GM03348 (cell line): ENCODE measurements at regions not wholly inside any gene's neighbourhood (a gene's known extent, or its start where the extent isn't known, plus 50 kb on each side); places are given as distances from the start of the nearest gene placed in this dataset.

Experiments used
- DNase-seq: peaks from one replicate; pipeline ENCODE4 v3.0.0; 2012; ENCODE audit warnings: low spot score

- DNase-seq, result peak; percentile 77
Measured at GRCh38 chr6:45791211-45792168, 224.2 kb downstream of the CLIC5 start.

GRCh38 chr6:45789238-45789637, 226.4 kb downstream of the CLIC5 start:
- DNase-seq, result no peak

GRCh38 chr6:45787384-45787783, 228.3 kb downstream of the CLIC5 start:
- no peak for DNase-seq

DNA sequence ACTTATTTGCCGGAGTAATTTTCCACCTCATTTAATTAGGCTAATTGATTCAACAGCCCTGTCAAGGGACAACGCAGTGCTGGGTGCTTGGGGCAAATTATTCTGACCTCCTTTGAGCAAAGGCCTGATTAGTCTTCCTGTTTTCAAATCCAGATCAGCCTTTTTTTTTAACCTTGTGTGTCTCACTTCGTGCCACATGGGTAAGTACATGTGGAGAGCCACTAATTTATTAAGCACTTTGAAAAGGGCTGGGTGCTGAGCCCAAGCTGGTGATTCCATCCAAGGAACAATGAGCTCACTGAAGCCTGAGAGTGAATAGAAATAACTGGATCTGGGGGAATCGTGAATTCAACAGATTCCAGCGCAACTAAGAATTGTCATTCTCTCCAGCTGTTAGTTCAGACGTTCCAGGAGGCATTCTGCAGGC, 229.3 kb downstream of the CLIC5 start:
- DNase-seq, result no peak

GRCh38 chr6:45784250-45784649, 231.4 kb downstream of the CLIC5 start:
- DNase-seq, result no peak

DNA sequence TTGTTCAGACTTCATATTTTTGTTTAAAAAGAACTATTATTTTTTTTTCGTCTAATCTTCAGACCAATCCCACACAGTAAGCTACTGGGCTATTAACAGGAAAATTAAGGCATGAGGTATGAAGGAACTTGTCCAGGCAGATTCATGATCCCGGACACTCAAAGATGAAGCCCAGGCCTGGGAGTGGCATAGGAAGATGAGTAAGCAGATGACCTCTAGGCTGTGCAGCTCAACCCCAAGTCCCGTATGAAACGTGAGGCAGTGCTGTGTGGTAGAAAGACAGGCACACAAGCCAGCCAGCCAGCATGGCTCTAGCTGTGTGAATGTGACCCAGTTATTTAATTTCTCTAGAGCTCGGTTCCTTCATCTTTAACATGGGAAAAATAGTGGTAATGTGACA, 231.9 kb downstream of the CLIC5 start:
- DNase-seq, result no peak

- DNase-seq, result no peak
Measured at GRCh38 chr6:45781890-45782289, 233.8 kb downstream of the CLIC5 start.

GRCh38 chr6:45780523-45780922, 235.1 kb downstream of the CLIC5 start:
- no peak for DNase-seq

- DNase-seq, result no peak
Measured at GRCh38 chr6:45775026-45775697, 240.5 kb downstream of the CLIC5 start.

DNA sequence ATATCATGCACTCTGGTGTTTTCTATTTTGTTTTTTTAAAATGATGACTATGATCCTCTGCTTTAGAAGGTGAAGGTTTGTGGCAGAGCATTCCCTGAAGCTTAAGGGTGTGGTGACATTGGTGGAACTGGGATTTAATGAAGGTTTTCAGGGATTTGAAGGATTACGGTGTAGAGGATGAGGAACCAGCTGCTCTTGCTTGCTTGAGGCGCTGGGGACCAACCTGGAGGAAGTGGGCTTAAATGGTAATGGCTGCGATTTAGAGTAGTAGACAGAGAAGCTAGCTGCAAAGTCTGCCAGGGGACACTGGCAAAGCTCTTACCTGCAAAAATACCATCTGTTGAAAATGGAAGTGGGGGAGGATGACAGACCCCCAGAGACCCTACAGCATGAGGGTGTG, 241.8 kb downstream of the CLIC5 start:
- DNase-seq, result no peak

DNA sequence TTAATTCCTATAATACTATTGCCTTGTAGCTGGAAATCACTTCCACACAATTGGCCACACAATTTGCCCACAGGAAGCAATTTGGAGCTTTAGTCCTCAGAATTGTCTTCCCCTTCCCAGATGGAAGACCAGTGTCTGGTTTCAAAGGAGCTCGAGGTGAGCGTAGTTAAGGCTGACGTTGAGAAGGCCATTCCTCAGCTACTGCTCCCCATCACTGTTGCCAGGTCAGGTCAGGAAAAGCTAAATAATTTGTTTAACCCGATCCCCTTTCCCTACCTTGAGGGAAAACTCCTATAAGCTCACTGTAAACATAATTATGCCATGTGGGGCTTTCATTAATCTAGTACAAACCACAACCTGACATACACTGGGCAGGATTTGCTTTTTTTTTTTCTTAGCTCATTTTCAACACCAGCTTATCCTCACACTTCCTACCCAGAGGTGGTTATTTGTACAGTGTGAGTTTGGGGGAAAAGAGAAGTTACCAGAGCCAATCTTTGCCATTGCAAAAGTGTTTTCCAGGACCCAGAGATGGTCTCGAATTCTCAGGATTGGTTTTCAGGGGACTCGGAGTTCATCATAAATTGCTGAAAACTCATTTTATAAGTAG, 242.7 kb downstream of the CLIC5 start:
- DNase-seq, result no peak

DNA sequence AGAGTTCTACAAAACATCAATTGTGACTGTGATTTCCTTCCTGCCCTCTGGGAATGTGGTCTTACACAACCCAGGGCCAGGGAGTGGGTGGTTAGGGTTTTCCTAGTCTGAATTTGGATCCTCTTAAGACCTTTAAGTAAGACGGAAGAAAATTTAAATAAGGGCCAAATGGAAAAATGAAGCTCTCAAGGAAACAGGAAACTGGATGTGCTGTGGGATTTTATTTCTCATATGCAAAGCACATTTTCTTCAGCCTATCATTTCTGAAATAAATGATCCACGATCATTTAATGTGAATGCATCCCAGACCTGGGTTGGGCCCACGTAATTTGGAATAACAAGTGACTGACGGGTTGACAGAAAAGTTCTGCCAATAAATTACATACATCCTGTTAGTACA, 243.6 kb downstream of the CLIC5 start:
- DNase-seq, result peak; percentile 9

- DNase-seq, result no peak
Measured at GRCh38 chr6:45763281-45763680, 252.4 kb downstream of the CLIC5 start.

DNA sequence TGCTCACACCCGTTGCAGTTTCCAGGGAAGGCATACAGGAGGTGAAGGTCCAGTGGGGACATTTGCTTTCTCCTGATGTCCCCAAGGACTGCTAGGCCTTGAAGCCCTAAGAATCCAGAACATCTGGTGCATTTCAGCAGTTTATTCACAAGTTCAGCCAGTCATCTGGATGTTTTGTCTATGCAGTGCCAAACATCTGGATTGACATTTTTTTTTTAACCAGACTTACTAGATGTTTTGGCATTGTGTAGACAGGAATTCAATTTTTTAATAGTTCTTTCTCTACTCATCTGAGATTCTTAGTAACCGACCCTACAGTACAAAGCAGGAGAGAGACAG, 256.2 kb downstream of the CLIC5 start:
- DNase-seq, result peak; percentile 38

DNA sequence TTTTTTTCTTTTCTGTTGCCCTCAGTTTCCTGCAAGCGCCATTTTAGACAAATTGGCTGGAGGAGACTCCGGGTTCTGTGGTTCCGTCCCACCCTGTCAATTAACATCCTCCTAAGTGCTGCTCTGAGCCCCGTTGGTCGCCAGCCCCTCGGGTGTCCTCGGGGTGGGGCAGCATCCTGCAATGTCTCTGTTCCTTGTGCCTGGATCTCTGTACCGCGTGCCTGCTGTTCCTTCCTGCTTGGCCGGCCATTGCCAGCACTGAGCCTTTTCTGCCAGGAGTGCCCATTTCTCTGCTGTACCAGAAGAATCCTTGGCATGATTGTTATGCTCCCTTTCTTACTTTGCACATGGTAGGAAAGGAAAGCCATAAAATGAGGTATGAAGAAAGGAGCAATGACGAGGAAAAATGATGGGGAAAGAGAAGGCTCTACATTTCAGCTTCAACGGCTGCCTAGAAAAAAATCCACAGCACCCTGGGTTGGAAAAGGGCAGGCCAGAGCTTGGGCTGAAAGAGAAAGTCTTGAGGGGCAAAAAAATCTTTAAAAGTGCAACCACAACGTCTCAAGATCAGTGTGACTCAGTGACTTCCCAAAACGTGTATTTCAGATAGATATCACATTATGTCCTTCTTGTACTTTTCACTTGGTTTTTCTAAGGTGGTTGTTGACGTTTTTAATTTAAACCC, 256.7 kb downstream of the CLIC5 start:
- no peak for DNase-seq

DNA sequence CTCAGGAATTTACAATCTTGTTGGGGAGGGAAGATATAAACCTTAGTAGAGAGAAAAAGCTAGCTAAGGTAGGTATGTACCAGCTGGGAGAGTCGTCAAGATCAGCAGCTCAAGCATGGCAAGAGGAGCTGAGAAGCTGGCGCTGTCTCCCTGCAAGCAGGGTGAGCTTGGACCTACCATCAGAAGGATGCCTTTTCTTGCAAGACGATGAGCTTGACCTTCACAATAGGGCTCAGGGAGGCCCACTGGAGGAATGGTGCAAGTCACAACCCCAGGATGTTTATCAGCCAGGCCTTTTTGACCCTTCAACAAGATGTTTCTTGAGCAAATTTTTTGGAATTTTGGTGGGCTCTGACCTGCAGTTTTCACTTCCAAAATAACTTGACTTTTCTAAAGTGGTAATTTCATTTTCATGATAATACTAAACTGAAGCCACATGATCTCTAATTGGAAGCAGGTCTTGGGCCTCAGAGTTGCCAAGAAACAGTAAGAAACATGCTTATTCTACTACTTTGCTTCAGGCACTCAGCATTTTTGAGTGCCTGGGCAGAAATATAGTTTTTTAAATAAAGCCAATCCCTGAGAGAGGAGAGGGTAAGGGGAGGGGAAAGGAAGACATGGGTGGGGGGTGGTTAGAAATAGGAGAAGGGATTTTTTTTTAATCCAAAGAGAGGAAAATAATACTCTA, 258.1 kb downstream of the CLIC5 start:
- DNase-seq, result peak; percentile 56

GRCh38 chr6:45756606-45757005, 259.1 kb downstream of the CLIC5 start:
- DNase-seq, result no peak

GRCh38 chr6:45754432-45754831, 261.2 kb downstream of the CLIC5 start:
- no peak for DNase-seq

DNA sequence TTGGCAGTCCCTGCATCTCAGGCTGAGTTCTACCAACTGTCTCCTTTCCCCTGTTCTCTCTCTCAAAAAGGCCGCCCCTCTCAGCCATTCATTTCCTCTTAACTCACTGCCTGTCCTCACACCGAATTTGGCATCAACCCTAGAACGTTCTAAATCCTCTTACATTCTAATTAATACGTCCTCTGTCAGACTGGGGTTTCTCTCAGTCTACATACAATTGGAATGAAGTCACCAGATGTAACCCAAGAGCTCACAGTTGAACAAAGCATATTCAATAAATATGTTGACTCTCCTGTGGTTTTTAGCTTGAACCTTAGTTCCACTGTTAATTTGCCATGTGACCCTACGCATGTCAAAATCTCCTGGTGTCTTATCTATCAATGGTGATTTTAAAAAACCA, 269.6 kb downstream of the CLIC5 start:
- DNase-seq, result peak; percentile 48

DNA sequence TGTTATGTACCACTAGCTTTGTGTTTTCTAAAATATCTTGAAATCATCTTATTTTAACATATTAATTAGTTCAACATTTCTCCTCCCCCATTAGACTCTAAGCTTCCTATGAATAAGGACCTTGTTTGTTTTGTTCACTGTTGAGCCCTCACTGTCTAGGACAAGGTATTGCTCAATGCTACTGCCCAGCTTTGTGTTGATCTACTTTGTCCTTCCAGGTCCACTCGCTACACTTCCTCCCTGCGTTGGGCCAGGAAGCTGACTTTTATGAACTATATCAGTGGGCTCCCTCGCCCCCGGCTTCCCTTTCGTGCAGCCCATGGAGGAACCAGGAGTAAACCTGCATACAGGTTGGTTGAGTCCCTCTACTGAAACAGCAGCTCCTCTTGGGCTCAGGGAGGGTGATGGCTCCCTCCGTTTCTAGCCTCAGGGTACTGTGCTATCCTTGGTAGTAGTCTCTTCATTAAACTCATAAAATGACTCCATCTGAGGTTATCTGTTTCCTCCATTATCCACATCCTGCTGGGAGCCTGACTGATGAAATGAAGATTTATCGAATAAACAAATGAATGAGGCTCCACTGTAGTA, 272.5 kb downstream of the CLIC5 start:
- no peak for DNase-seq

- no peak for DNase-seq
Measured at GRCh38 chr6:45742591-45742990, 273.1 kb downstream of the CLIC5 start.
